ENCODE measurements at regions not wholly inside any gene's neighbourhood (a gene's known extent, or its start where the extent isn't known, plus 50 kb on each side); places are given as distances from the start of the nearest gene placed in this dataset.

GRCh38 chr18:77548790-77549420, 299.3 kb downstream of the GALR1 start:
- H3K4me2 ChIP-seq (ENCODE audit: control insufficient read depth, extremely low read depth, insufficient read depth, low read depth, low read length) = no peak overlapping the region
- H3K9me3 ChIP-seq (ENCODE audit: control insufficient read depth, low read depth, low read length) = peaks cover 6% of the 10 kb centered on the region
- no peak for DNase-seq (ENCODE audit: low read depth, low spot score)
- no peaks in the 10 kb centered on the region for H3K9me1 ChIP-seq (ENCODE audit: control insufficient read depth, extremely low read depth, insufficient read depth, low read length)
- H3K4me1 ChIP-seq (ENCODE audit: control insufficient read depth, extremely low read depth, insufficient read depth, low read length) = no peaks in the 10 kb centered on the region
- no peak overlapping the region for H3K9ac ChIP-seq (ENCODE audit: control insufficient read depth, extremely low read depth, insufficient read depth, low read length)
- H3K79me2 ChIP-seq (ENCODE audit: control insufficient read depth, insufficient read depth, low read length) = no peaks in the 10 kb centered on the region
- no peak overlapping the region for H3K4me3 ChIP-seq (ENCODE audit: control insufficient read depth in 2 of 3, extremely low read depth in 1 of 3, insufficient read depth in 2 of 3, low read depth in 1 of 3, low read length in 3 of 3)
- no peak overlapping the region for H3K27ac ChIP-seq (ENCODE audit: control insufficient read depth, insufficient read depth, low read length)
- H2AFZ ChIP-seq (ENCODE audit: control insufficient read depth, low read length) = no peak overlapping the region
- TF ChIP-seq CTCF (optimal IDR thresholded peaks at IDR 0.05 in 1 of 3, IDR thresholded peaks at IDR 0.05 in 1 of 3, conservative IDR thresholded peaks at IDR 0.05 in 1 of 3; ENCODE audit: extremely low read depth in 1 of 3, insufficient read depth in 2 of 3, low read length in 3 of 3) (no peak), EZH2 (IDR thresholded peaks at IDR 0.05; ENCODE audit: low read length) (no peak)
- dilution Hi-C loops (cut with MboI; ENCODE audit: extremely low pct_ligation_motif_present, low sequenced_read_pairs) = no loop called here
- no peaks in the 10 kb centered on the region for H4K20me1 ChIP-seq (ENCODE audit: control insufficient read depth, extremely low read depth, insufficient read depth, low read length)
- H3K27me3 ChIP-seq (ENCODE audit: control insufficient read depth, extremely low read depth, insufficient read depth, low read length) = no peaks in the 10 kb centered on the region
- FAIRE-seq = no peak
- no peaks in the 10 kb centered on the region for H3K36me3 ChIP-seq (ENCODE audit: control insufficient read depth in 2 of 2, extremely low read depth in 1 of 2, insufficient read depth in 2 of 2, low read length in 2 of 2)

- H3K27ac ChIP-seq (ENCODE audit: control insufficient read depth, insufficient read depth, low read length) = no peak overlapping the region
- H2AFZ ChIP-seq (ENCODE audit: control insufficient read depth, low read length) = no peak overlapping the region
- DNase-seq (ENCODE audit: low read depth, low spot score) (no peak), FAIRE-seq (no peak)
- H3K79me2 ChIP-seq (ENCODE audit: control insufficient read depth, insufficient read depth, low read length) = no peaks in the 10 kb centered on the region
- dilution Hi-C loops (cut with MboI; ENCODE audit: extremely low pct_ligation_motif_present, low sequenced_read_pairs) = no loop called here
- H4K20me1 ChIP-seq (ENCODE audit: control insufficient read depth, extremely low read depth, insufficient read depth, low read length) = no peaks in the 10 kb centered on the region
- no peak overlapping the region for H3K4me2 ChIP-seq (ENCODE audit: control insufficient read depth, extremely low read depth, insufficient read depth, low read depth, low read length)
- TF ChIP-seq EZH2 (IDR thresholded peaks at IDR 0.05; ENCODE audit: low read length) = no peak
- TF ChIP-seq CTCF (optimal IDR thresholded peaks at IDR 0.05 in 1 of 3, IDR thresholded peaks at IDR 0.05 in 1 of 3, conservative IDR thresholded peaks at IDR 0.05 in 1 of 3; ENCODE audit: extremely low read depth in 1 of 3, insufficient read depth in 2 of 3, low read length in 3 of 3) = no peak
- H3K27me3 ChIP-seq (ENCODE audit: control insufficient read depth, extremely low read depth, insufficient read depth, low read length) = no peaks in the 10 kb centered on the region
- H3K36me3 ChIP-seq (ENCODE audit: control insufficient read depth in 2 of 2, extremely low read depth in 1 of 2, insufficient read depth in 2 of 2, low read length in 2 of 2) = no peaks in the 10 kb centered on the region
- no peak overlapping the region for H3K4me3 ChIP-seq (ENCODE audit: control insufficient read depth in 2 of 3, extremely low read depth in 1 of 3, insufficient read depth in 2 of 3, low read depth in 1 of 3, low read length in 3 of 3)
- peaks cover 6% of the 10 kb centered on the region for H3K9me3 ChIP-seq (ENCODE audit: control insufficient read depth, low read depth, low read length)
- no peak overlapping the region for H3K9ac ChIP-seq (ENCODE audit: control insufficient read depth, extremely low read depth, insufficient read depth, low read length)
- H3K9me1 ChIP-seq (ENCODE audit: control insufficient read depth, extremely low read depth, insufficient read depth, low read length) = no peaks in the 10 kb centered on the region
- no peaks in the 10 kb centered on the region for H3K4me1 ChIP-seq (ENCODE audit: control insufficient read depth, extremely low read depth, insufficient read depth, low read length)
Observed at GRCh38 chr18:77550625-77551024, 301.0 kb downstream of the GALR1 start.

Data from keratinocyte (primary cell).